GM12873 (cell line): ENCODE measurements at regions not wholly inside any gene's neighbourhood (a gene's known extent, or its start where the extent isn't known, plus 50 kb on each side); places are given as distances from the start of the nearest gene placed in this dataset.

Experiments
- CTCF ChIP-seq: IDR thresholded peaks from 2 replicates; pipeline ENCODE4 v1.5.1; 2012; ENCODE audit warnings: low read depth, mild to moderate bottlenecking, moderate library complexity, low read length, control low read depth; ENCODE audit not compliant: insufficient read depth; ENCODE audit errors: missing control alignments

GRCh38 chr2:157122776-157123175, 134.7 kb upstream of the GALNT5 start:
- no peak for TF ChIP-seq CTCF

DNA sequence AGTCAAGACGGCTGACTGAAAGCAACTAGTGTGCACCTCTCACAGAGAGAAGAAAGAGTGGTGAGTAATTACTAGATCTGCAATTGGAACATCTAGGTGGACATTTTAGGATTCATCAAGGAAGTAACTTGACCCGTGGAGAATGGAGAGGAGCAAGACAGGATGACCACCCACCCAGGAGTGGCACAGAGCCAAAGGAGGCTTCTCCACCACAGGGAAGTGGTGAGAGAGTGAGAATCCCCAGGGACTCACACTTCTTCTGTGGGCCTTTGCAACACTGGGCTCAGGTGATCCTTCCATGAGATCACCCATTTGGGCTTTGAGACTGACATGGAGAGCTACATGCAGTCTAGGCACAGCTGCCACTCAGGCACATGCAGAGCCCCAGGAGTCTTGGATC, 132.8 kb upstream of the GALNT5 start:
- TF ChIP-seq CTCF = no peak

GRCh38 chr2:157125685-157126084, 131.8 kb upstream of the GALNT5 start:
- TF ChIP-seq CTCF = no peak

- TF ChIP-seq CTCF = no peak
Observed at GRCh38 chr2:157127249-157128012, 130.1 kb upstream of the GALNT5 start.

DNA sequence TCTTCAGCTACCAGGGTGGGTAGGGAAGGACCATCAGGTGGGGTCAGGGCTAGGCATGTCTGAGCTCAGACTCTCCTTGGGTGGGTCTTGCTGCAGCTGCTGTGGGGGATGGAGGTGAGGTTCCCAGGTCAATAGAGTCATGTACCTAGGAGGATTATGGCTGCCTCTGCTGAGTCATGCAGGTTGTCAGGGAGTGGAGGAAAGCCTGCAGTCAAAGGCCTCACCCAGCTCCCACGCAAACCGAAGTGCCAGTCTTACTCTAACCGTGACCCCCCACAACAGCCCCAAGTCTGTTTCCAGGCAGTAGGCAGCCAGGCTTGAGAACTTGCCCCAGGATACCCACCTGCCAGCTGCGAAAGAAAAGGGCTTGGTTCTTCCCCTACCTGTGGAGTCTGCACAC, 113.6 kb upstream of the GALNT5 start:
- TF ChIP-seq CTCF = no peak

DNA sequence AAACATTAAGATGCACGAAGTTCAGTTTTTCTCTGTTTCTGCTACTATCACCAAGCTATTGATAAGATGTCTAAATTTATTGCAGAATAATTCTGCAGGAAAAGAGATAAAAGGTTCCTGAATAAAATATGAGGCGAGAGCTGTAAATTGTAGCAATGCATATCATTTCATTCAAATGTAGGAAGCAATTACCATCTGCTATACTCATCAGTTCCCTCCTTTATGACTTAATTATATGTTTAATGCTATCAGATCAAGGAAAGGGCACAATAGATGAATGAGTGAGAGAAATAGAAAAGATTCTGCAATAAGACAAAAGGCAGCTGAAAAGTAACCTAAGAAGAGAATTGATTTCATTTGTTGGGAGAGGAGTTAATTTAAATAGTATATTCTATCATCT, 108.2 kb upstream of the GALNT5 start:
- TF ChIP-seq CTCF = no peak

GRCh38 chr2:157150747-157151146, 106.8 kb upstream of the GALNT5 start:
- no peak for TF ChIP-seq CTCF
